Neuronal stem cell (in vitro differentiated cells): ENCODE measurements at regions not wholly inside any gene's neighbourhood (a gene's known extent, or its start where the extent isn't known, plus 50 kb on each side); places are given as distances from the start of the nearest gene placed in this dataset.

ENCODE experiments used
- DNase-seq: peaks from one replicate; pipeline ENCODE4 v3.0.0-alpha.2; 2013; ENCODE audit warnings: low spot score
- H2AFZ ChIP-seq: one replicate; pipeline ENCODE4 v1.6.1; 2013; ENCODE audit warnings: mild to moderate bottlenecking, low read length, inconsistent platforms
- H2AK5ac ChIP-seq: 2 replicates; pipeline ENCODE4 v1.6.1; 2013; ENCODE audit warnings: low read depth, mild to moderate bottlenecking, inconsistent platforms, low read length, moderate library complexity, mixed read lengths
- H2BK120ac ChIP-seq: 2 replicates; pipeline ENCODE4 v1.6.1; 2013; ENCODE audit warnings: low read depth, mild to moderate bottlenecking, inconsistent platforms, low read length, moderate library complexity, mixed read lengths
- H2BK12ac ChIP-seq: one replicate; pipeline ENCODE4 v1.6.1; 2013; ENCODE audit warnings: low read length, inconsistent platforms
- H2BK15ac ChIP-seq: 2 replicates; pipeline ENCODE4 v1.6.1; 2013; ENCODE audit warnings: mild to moderate bottlenecking, low read length, inconsistent platforms, mixed read lengths
- H2BK5ac ChIP-seq: one replicate; pipeline ENCODE4 v1.6.1; 2013; ENCODE audit warnings: inconsistent platforms, mild to moderate bottlenecking, low read length, moderate library complexity
- H3K14ac ChIP-seq: one replicate; pipeline ENCODE4 v1.6.1; 2013; ENCODE audit warnings: low read length, inconsistent platforms
- H3K18ac ChIP-seq: 2 replicates; pipeline ENCODE4 v1.6.1; 2013; ENCODE audit warnings: low read length, inconsistent platforms
- H3K23ac ChIP-seq: 2 replicates; pipeline ENCODE4 v1.6.1; 2013; ENCODE audit warnings: low read depth, mild to moderate bottlenecking, mixed read lengths, low read length, inconsistent platforms; ENCODE audit not compliant: poor library complexity
- H3K27ac ChIP-seq: replicated peaks from 3 replicates; pipeline ENCODE4 v1.5.1; 2013; ENCODE audit warnings: low read length, inconsistent platforms
- H3K27me3 ChIP-seq, 3 experiments: 2 replicates each; pipeline ENCODE4 v1.6.1; 2013; ENCODE audit warnings: low read length in 3 of 3, mild to moderate bottlenecking in 2 of 3, inconsistent platforms in 1 of 3, low read depth in 1 of 3, mixed read lengths in 1 of 3, moderate library complexity in 1 of 3; ENCODE audit not compliant: control insufficient read depth in 3 of 3, insufficient read depth in 3 of 3
- H3K36me3 ChIP-seq, 2 donors: replicated peaks in 1 of 2; 2 replicates each; pipeline ENCODE4 v1.6.1; 2013; ENCODE audit warnings: low read length in 2 of 2; ENCODE audit not compliant: control insufficient read depth in 2 of 2, insufficient read depth in 2 of 2
- H3K4ac ChIP-seq: 2 replicates; pipeline ENCODE4 v1.6.1; 2013; ENCODE audit warnings: inconsistent platforms, mild to moderate bottlenecking, low read length, moderate library complexity
- H3K4me1 ChIP-seq, 2 donors: 1 replicate in 1 of 2; 2 replicates in 1 of 2; pipeline ENCODE4 v1.6.1; 2013; ENCODE audit warnings: low read length in 2 of 2, low read depth in 1 of 2; ENCODE audit not compliant: control insufficient read depth in 2 of 2, insufficient read depth in 1 of 2
- H3K4me2 ChIP-seq: one replicate; pipeline ENCODE4 v1.6.1; 2013; ENCODE audit warnings: mild to moderate bottlenecking, low read length, inconsistent platforms; ENCODE audit not compliant: insufficient read depth, poor library complexity, severe bottlenecking
- H3K4me3 ChIP-seq, 2 donors: 2 replicates each; pipeline ENCODE4 v1.5.1; 2013; ENCODE audit warnings: low read length in 2 of 2, mild to moderate bottlenecking in 2 of 2, inconsistent platforms in 1 of 2, moderate library complexity in 1 of 2
- H3K79me1 ChIP-seq: one replicate; pipeline ENCODE4 v1.6.1; 2013; ENCODE audit warnings: low read depth, mild to moderate bottlenecking, inconsistent platforms, low read length, moderate library complexity
- H3K9ac ChIP-seq: one replicate; pipeline ENCODE4 v1.6.1; 2013; ENCODE audit warnings: mild to moderate bottlenecking, low read depth, low read length, inconsistent platforms; ENCODE audit not compliant: poor library complexity
- H3K9me3 ChIP-seq, 2 donors: replicated peaks in 1 of 2; 2 replicates each; pipeline versions ENCODE3 to v1.6.1; 2013; ENCODE audit warnings: low read length in 2 of 2, mild to moderate bottlenecking in 2 of 2, inconsistent platforms in 1 of 2, low read depth in 1 of 2, mixed read lengths in 1 of 2, moderate library complexity in 1 of 2; ENCODE audit not compliant: control insufficient read depth in 2 of 2, insufficient read depth in 1 of 2
- H4K8ac ChIP-seq: one replicate; pipeline ENCODE4 v1.6.1; 2013; ENCODE audit warnings: low read depth, mild to moderate bottlenecking, inconsistent platforms, low read length, moderate library complexity
- H4K91ac ChIP-seq: one replicate; pipeline ENCODE4 v1.6.1; 2013; ENCODE audit warnings: low read length, low read depth, mild to moderate bottlenecking, inconsistent platforms; ENCODE audit not compliant: poor library complexity
- WGBS, 2 donors: extraction: QIAGEN DNeasy Blood & Tissue Kit; methylation state at CpG; one replicate each; pipeline ENCODE4 v1.1.7; 2013; ENCODE audit warnings: missing lambda C conversion rate in 2 of 2, mixed read lengths in 1 of 2; ENCODE audit not compliant: insufficient read length in 2 of 2, insufficient replicate concordance in 1 of 2; ENCODE audit errors: extremely low coverage in 2 of 2; 5-methylcytosine and 5-hydroxymethylcytosine counted together

- Histone ChIP-seq H3K27ac (no peak overlapping the region), H2AFZ (no peak overlapping the region), H4K8ac (no peak overlapping the region), H2BK5ac (no peak overlapping the region), H3K79me1 (no peaks in the 10 kb centered on the region), H3K27me3 (no peaks in the 10 kb centered on the region), H4K91ac (no peak overlapping the region), H3K18ac (no peak overlapping the region), H2AK5ac (no peak overlapping the region), H2BK120ac (no peak overlapping the region), H2BK15ac (no peak overlapping the region), H3K9me3 (no peaks in the 10 kb centered on the region), H3K9ac (no peak overlapping the region), H3K36me3 (no peaks in the 10 kb centered on the region), H3K23ac (no peak overlapping the region), H3K4me2 (no peak overlapping the region), H2BK12ac (no peak overlapping the region), H3K4me1 (no peaks in the 10 kb centered on the region), H3K4ac (no peak overlapping the region), H3K4me3 (no peak overlapping the region), H3K14ac (no peak overlapping the region)
- no CpG with 5 or more reads among the region's 8 CpGs for WGBS, 2 donors
- DNase-seq = no peak
Observed at GRCh38 chr9:135008416-135008815, 79.1 kb upstream of the OLFM1 start.

DNA sequence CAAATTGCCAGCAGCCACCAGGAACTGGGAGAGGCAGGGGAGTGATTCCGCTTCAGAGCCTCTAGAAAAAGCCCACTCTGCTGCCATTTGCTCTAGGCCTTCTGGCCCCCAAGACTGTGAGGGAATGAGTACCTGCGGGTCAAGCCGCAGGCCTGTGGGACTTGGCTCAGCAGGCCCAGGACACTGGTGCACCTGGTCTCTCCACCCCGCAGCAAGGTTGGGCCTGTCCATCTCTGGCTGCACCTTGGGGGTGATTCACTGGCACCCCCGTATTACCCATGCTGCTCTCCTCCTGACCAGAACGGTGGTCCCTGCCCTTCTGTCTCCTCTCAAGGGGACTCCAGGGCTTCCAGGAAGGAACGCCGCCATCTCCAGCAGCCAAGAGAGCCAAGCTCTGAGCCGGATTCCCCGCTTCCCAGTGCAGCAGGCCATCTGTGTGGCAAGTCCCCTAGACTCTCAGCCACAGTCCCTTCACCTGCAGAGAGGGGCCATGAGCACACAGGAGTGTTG lies 78.4 kb upstream of the OLFM1 start:
- no peak overlapping the region for H2BK5ac ChIP-seq
- no peak overlapping the region for H3K27ac ChIP-seq
- no peak overlapping the region for H3K14ac ChIP-seq
- peak overlapping the region; percentile 9 for H2BK15ac ChIP-seq
- no peaks in the 10 kb centered on the region for H3K36me3 ChIP-seq
- no peak for DNase-seq
- no CpG with 5 or more reads among the region's 10 CpGs for WGBS, 2 donors
- no peak overlapping the region for H2BK120ac ChIP-seq
- H3K4me1 ChIP-seq = no peaks in the 10 kb centered on the region
- no peak overlapping the region for H2BK12ac ChIP-seq
- no peak overlapping the region for H3K9ac ChIP-seq
- H2AFZ ChIP-seq = no peak overlapping the region
- H3K9me3 ChIP-seq = no peaks in the 10 kb centered on the region
- H3K18ac ChIP-seq = no peak overlapping the region
- no peak overlapping the region for H3K4ac ChIP-seq
- peak overlapping the region in 1 of 2 donors; percentile 24 for H3K4me3 ChIP-seq
- no peaks in the 10 kb centered on the region for H3K79me1 ChIP-seq
- H4K91ac ChIP-seq = no peak overlapping the region
- H3K27me3 ChIP-seq = no peaks in the 10 kb centered on the region
- H3K4me2 ChIP-seq = no peak overlapping the region
- peak overlapping the region; percentile 56 for H2AK5ac ChIP-seq
- H4K8ac ChIP-seq = no peak overlapping the region
- no peak overlapping the region for H3K23ac ChIP-seq

- no peak overlapping the region for H3K4ac ChIP-seq
- H4K8ac ChIP-seq = no peak overlapping the region
- no peak overlapping the region for H3K4me3 ChIP-seq
- H3K27ac ChIP-seq = no peak overlapping the region
- no peak overlapping the region for H4K91ac ChIP-seq
- no peaks in the 10 kb centered on the region for H3K79me1 ChIP-seq
- H3K4me2 ChIP-seq = no peak overlapping the region
- no peaks in the 10 kb centered on the region for H3K9me3 ChIP-seq
- H2AK5ac ChIP-seq = no peak overlapping the region
- no CpG with 5 or more reads among the region's 20 CpGs for WGBS, 2 donors
- no peak overlapping the region for H2AFZ ChIP-seq
- no peak overlapping the region for H2BK5ac ChIP-seq
- H3K27me3 ChIP-seq = peaks cover 0 to 7% (median 0%) of the 10 kb centered on the region in 3 experiments
- no peak overlapping the region for H3K14ac ChIP-seq
- no peaks in the 10 kb centered on the region for H3K4me1 ChIP-seq
- no peak overlapping the region for H2BK120ac ChIP-seq
- H2BK12ac ChIP-seq = no peak overlapping the region
- no peak overlapping the region for H3K23ac ChIP-seq
- DNase-seq = no peak
- no peak overlapping the region for H3K9ac ChIP-seq
- H2BK15ac ChIP-seq = no peak overlapping the region
- H3K18ac ChIP-seq = no peak overlapping the region
- H3K36me3 ChIP-seq = no peaks in the 10 kb centered on the region
Observed at GRCh38 chr9:135009794-135010585, 77.5 kb upstream of the OLFM1 start.

DNA sequence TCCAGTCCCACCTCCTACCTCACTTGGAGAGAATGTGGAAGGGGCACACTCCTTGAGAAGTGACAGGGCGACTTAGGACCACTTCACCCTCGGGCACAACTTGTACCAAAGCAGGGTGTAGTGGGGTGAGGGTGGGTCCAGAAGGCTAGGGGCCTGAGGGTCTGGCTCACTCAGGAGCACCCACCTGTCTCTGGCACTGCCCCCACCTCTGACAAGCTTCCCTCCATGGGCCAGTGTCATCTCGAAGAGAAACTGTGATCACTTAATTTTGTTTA lies 76.9 kb upstream of the OLFM1 start:
- H2BK5ac ChIP-seq = no peak overlapping the region
- no peak overlapping the region for H2BK120ac ChIP-seq
- DNase-seq = no peak
- H3K36me3 ChIP-seq = no peaks in the 10 kb centered on the region
- H2AK5ac ChIP-seq = no peak overlapping the region
- H3K4me3 ChIP-seq = no peak overlapping the region
- H3K27me3 ChIP-seq = peaks cover 0 to 13% (median 0%) of the 10 kb centered on the region in 3 experiments
- no peak overlapping the region for H3K4ac ChIP-seq
- H3K18ac ChIP-seq = peak overlapping the region; percentile 8
- WGBS, 2 donors = no CpG with 5 or more reads among the region's 3 CpGs
- H3K79me1 ChIP-seq = no peaks in the 10 kb centered on the region
- no peak overlapping the region for H3K4me2 ChIP-seq
- H4K91ac ChIP-seq = no peak overlapping the region
- no peak overlapping the region for H4K8ac ChIP-seq
- H2BK12ac ChIP-seq = no peak overlapping the region
- H2AFZ ChIP-seq = no peak overlapping the region
- no peak overlapping the region for H2BK15ac ChIP-seq
- no peak overlapping the region for H3K14ac ChIP-seq
- H3K9me3 ChIP-seq = no peaks in the 10 kb centered on the region
- no peaks in the 10 kb centered on the region for H3K4me1 ChIP-seq
- no peak overlapping the region for H3K23ac ChIP-seq
- H3K27ac ChIP-seq = no peak overlapping the region
- H3K9ac ChIP-seq = no peak overlapping the region
